MG63 (cell line): ENCODE measurements at regions not wholly inside any gene's neighbourhood (a gene's known extent, or its start where the extent isn't known, plus 50 kb on each side); places are given as distances from the start of the nearest gene placed in this dataset.

Experiments used
- DNase-seq: peaks from one replicate; pipeline ENCODE4 v3.0.0-alpha.2; 2020
- H3K27me3 ChIP-seq: fragments of 250-450 bp; sonication (Bioruptor Pico); 2 replicates; pipeline ENCODE4 v1.5.1; 2020; ENCODE audit warnings: mild to moderate bottlenecking, moderate library complexity
- H3K36me3 ChIP-seq: fragments of 250-450 bp; sonication (Bioruptor Pico); 2 replicates; pipeline ENCODE4 v1.5.1; 2020; ENCODE audit warnings: mild to moderate bottlenecking, moderate library complexity
- H3K4me3 ChIP-seq: fragments of 250-450 bp; sonication (Bioruptor Pico); 2 replicates; pipeline ENCODE4 v1.5.1; 2020; ENCODE audit warnings: mild to moderate bottlenecking, moderate library complexity
- H3K9me3 ChIP-seq: fragments of 250-450 bp; sonication (Bioruptor Pico); 2 replicates; pipeline ENCODE4 v1.5.1; 2020; ENCODE audit warnings: mild to moderate bottlenecking, moderate library complexity

DNA sequence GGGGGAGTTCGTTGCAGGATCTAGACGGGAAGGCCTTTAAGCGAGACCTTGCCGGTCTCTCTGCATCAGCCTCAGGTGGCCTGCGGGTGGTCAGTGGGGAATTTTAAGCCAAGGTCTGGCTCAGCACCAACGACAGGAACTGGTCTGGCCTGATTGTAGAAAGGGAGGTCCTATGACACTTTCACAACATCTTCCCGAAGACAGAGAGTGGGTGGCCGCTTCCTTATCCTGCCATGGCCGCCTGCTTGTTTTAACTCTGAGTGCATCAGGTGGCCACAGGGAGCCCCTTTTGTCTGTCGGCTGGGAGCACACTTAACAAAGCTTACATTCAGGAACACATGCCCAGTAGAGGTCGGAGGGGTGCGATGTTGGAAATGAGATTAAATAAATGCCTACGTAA is 363.7 kb upstream of the MYT1L start:
- Histone ChIP-seq H3K27me3 (peaks cover 6% of the 10 kb centered on the region; the same call in 1 of the 2 replicates), H3K9me3 (no peaks in the 10 kb centered on the region), H3K4me3 (no peak overlapping the region), H3K36me3 (no peaks in the 10 kb centered on the region)
- DNase-seq: no peak

GRCh38 chr2:2692599-2693389 is 361.7 kb upstream of the MYT1L start:
- H3K9me3 ChIP-seq: no peaks in the 10 kb centered on the region
- no peaks in the 10 kb centered on the region for H3K36me3 ChIP-seq
- no peak for DNase-seq
- peaks cover 6% of the 10 kb centered on the region; the same call in 1 of the 2 replicates for H3K27me3 ChIP-seq
- H3K4me3 ChIP-seq: no peak overlapping the region

DNA sequence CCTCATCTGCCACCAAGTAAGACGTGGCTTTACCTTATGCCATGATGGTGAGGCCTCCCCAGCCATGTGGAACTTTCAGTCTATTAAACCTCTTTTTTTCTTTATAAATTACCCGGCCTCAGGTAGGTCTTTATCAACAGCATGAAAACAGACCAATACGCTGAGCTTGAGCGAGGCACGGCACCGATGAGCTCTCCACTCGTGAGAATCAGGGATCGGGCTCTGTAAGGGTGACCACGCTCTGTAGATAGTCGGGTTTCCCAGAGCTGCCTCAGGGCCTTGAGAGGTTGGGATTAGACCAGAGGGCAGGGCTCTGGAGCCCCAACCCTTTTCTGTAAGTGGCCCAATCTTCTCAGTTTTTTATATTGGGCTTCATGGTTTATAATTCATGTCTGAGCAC is 360.3 kb upstream of the MYT1L start:
- Histone ChIP-seq H3K27me3 (peaks cover 6% of the 10 kb centered on the region; the same call in 1 of the 2 replicates), H3K36me3 (no peaks in the 10 kb centered on the region), H3K9me3 (no peaks in the 10 kb centered on the region), H3K4me3 (no peak overlapping the region)
- no peak for DNase-seq

DNA sequence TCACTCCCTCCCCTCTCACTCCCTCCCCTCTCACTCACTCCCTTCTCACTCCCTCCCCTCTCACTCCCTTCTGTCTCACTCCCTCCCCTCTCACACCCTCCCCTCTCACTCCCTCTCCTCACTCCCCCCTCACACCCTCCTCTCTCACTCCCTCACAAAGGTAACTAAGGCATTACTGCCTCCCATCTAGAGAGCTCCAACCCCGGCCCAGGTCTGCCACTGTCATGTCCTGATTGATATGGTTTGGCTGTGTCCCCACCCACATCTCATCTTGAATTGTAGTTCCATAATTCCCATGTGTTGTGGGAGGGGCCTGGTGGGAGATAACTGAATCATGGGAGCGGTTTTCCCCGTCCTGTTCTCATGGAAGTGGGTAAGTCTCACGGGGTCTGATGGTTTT is 359.9 kb upstream of the MYT1L start:
- peaks cover 6% of the 10 kb centered on the region; the same call in 1 of the 2 replicates for H3K27me3 ChIP-seq
- DNase-seq: no peak
- H3K36me3 ChIP-seq: no peaks in the 10 kb centered on the region
- no peaks in the 10 kb centered on the region for H3K9me3 ChIP-seq
- no peak overlapping the region for H3K4me3 ChIP-seq

DNA sequence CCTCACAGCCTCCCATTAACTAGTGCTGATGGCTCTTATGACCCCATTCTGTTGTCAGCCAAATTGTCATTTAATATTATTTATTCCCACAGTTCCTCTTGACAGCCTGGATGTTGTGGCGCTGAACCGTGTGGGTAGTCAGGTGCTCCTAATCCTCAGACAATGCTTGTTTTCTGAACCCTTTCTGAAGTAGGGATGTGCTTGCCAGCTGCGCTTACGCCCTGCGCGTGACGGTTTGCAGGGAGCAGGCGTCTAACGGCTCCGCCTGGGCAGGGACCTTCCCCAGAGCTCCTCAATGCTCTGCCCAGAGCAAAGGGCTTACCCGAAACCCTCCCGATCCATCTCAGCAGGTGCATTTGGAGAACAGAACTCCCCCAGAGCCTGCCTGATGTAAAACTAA is 358.2 kb upstream of the MYT1L start:
- Histone ChIP-seq H3K36me3 (no peaks in the 10 kb centered on the region), H3K27me3 (no peaks in the 10 kb centered on the region), H3K9me3 (no peaks in the 10 kb centered on the region), H3K4me3 (no peak overlapping the region)
- DNase-seq: no peak

GRCh38 chr2:2688254-2688653 is 357.2 kb upstream of the MYT1L start:
- no peak overlapping the region for H3K4me3 ChIP-seq
- no peaks in the 10 kb centered on the region for H3K9me3 ChIP-seq
- DNase-seq: no peak

GRCh38 chr2:2687745-2688144 is 356.7 kb upstream of the MYT1L start:
- H3K4me3 ChIP-seq: no peak overlapping the region
- H3K36me3 ChIP-seq: no peaks in the 10 kb centered on the region
- no peaks in the 10 kb centered on the region for H3K27me3 ChIP-seq
- H3K9me3 ChIP-seq: no peaks in the 10 kb centered on the region
- DNase-seq: no peak

More at GRCh38 chr2:2688254-2688653, 357.2 kb upstream of the MYT1L start:
- Histone ChIP-seq H3K27me3 (no peaks in the 10 kb centered on the region), H3K36me3 (no peaks in the 10 kb centered on the region)

DNA sequence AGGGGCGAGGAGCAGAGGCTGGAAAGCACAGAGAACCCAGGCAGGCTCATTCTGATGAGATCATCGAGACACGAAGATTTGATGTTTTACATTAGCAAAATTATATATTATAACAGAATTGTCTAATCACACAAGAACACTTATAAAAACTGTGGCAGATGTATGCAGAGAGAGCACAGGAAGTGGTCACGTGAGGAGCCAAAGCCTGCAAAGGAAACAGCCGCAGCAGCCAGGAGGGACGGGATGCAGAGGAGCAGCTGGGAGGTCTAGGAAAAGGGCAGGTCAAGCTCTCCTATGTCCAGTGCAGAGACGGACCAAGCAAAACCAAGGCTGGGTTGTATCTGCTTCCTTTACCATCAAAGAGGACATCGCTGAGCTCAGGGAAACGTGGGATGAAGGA is 355.1 kb upstream of the MYT1L start:
- Histone ChIP-seq H3K9me3 (no peaks in the 10 kb centered on the region), H3K4me3 (no peak overlapping the region), H3K27me3 (no peaks in the 10 kb centered on the region), H3K36me3 (no peaks in the 10 kb centered on the region)
- no peak for DNase-seq

DNA sequence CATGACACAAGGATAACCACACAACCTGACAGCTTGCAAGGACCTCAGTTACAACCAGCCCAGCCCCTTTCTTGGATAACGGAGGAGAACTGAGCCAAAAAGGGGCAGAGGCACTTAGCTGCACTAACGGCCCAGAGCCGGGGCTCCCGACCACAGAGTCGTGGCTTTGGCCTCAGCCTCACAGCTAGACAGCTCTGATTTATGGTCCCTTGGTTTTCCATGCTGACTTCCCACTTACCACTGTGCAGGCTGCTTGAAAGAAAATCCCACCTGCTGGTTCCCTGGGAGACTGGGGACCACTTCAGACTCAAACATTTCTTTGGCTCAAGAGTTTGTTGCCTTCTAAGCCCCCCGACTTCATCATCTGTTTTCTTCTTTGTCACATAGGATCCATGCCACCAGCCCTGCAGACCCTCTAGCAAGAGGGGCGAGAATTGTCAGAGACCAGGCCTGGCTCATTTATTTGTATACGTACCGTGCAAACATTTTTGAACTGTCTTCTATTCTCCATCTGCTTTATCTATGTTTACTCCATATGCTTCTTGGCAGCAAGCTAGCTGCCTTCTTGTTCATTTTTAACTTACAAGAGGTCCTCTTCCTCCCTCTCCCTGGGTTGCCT is 352.6 kb upstream of the MYT1L start:
- no peaks in the 10 kb centered on the region for H3K9me3 ChIP-seq
- no peaks in the 10 kb centered on the region for H3K27me3 ChIP-seq
- no peak overlapping the region for H3K4me3 ChIP-seq
- no peak for DNase-seq
- H3K36me3 ChIP-seq: no peaks in the 10 kb centered on the region

DNA sequence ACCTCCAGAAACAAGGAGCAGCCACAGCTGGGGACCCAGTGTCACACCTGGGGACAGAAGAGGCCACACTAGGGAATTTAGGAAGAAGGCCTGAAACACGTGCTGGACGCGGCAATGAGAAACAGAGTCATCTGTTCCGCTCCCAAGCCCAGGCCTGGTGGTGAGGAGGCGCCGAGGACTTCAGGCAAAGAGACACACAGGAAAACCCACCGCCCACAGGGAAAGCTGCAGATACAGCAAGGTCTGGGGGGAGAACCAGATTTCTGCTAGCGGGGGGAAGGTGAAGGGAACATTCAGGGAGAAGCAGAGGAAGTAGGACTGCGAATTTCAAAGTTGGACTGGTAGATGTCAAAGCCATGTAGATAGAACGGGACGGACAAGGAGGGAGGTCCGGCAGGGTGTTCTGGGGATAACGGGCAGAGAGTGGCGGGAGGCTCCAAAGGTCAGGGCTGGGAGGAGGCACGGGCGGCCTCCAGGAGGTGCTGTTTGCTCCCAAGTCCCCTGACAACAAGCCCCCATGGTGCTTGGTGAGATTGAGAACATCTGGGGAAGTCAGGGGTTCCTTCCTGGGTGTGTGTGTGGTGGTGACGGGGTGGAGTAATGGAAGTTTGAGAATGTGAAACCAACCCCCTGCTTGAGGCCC is 351.7 kb upstream of the MYT1L start:
- Histone ChIP-seq H3K4me3 (no peak overlapping the region), H3K36me3 (no peaks in the 10 kb centered on the region), H3K9me3 (no peaks in the 10 kb centered on the region), H3K27me3 (no peaks in the 10 kb centered on the region)
- DNase-seq: no peak

GRCh38 chr2:2681711-2682251 is 350.7 kb upstream of the MYT1L start:
- H3K36me3 ChIP-seq: no peaks in the 10 kb centered on the region
- H3K4me3 ChIP-seq: no peak overlapping the region
- DNase-seq: no peak
- no peaks in the 10 kb centered on the region for H3K27me3 ChIP-seq
- H3K9me3 ChIP-seq: no peaks in the 10 kb centered on the region

DNA sequence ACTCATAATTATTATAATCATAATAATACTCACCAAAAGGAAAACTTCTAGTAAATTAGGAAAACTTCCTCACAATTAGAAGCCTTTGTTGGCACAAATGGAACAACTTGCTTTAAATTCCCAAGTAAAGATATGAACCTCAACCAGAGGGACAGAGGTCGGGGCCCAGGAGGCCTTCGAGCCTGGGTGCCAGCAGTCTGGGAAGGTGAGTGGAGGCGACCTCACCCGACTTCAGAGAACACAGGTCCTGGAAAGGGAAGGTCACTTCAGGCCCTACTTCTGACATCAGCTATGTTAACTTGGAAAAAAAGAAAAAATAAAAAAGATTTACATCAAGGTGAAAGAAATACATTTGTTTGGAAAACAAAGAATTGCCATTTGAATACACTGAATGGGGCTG is 350.0 kb upstream of the MYT1L start:
- Histone ChIP-seq H3K27me3 (no peaks in the 10 kb centered on the region), H3K9me3 (no peaks in the 10 kb centered on the region), H3K4me3 (no peak overlapping the region), H3K36me3 (no peaks in the 10 kb centered on the region)
- no peak for DNase-seq

GRCh38 chr2:2674831-2675230 is 343.8 kb upstream of the MYT1L start:
- no peaks in the 10 kb centered on the region for H3K36me3 ChIP-seq
- DNase-seq: no peak
- no peak overlapping the region for H3K4me3 ChIP-seq
- H3K27me3 ChIP-seq: no peaks in the 10 kb centered on the region
- no peaks in the 10 kb centered on the region for H3K9me3 ChIP-seq

- H3K36me3 ChIP-seq: no peaks in the 10 kb centered on the region
- no peaks in the 10 kb centered on the region for H3K9me3 ChIP-seq
- no peaks in the 10 kb centered on the region for H3K27me3 ChIP-seq
- DNase-seq: no peak
- H3K4me3 ChIP-seq: no peak overlapping the region
Observed at GRCh38 chr2:2673406-2673805, 342.3 kb upstream of the MYT1L start.

GRCh38 chr2:2672249-2672648 is 341.2 kb upstream of the MYT1L start:
- H3K27me3 ChIP-seq: no peaks in the 10 kb centered on the region
- no peaks in the 10 kb centered on the region for H3K9me3 ChIP-seq
- DNase-seq: no peak

GRCh38 chr2:2671826-2672225 is 340.8 kb upstream of the MYT1L start:
- Histone ChIP-seq H3K36me3 (no peaks in the 10 kb centered on the region), H3K9me3 (no peaks in the 10 kb centered on the region), H3K4me3 (no peak overlapping the region), H3K27me3 (no peaks in the 10 kb centered on the region)
- DNase-seq: no peak

More at GRCh38 chr2:2672249-2672648, 341.2 kb upstream of the MYT1L start:
- Histone ChIP-seq H3K4me3 (no peak overlapping the region), H3K36me3 (no peaks in the 10 kb centered on the region)

GRCh38 chr2:2669316-2669715 is 338.2 kb upstream of the MYT1L start:
- H3K36me3 ChIP-seq: no peaks in the 10 kb centered on the region
- no peaks in the 10 kb centered on the region for H3K9me3 ChIP-seq
- DNase-seq: no peak
- no peak overlapping the region for H3K4me3 ChIP-seq
- H3K27me3 ChIP-seq: no peaks in the 10 kb centered on the region
